NT2/D1 (cell line): ENCODE measurements at regions not wholly inside any gene's neighbourhood (a gene's known extent, or its start where the extent isn't known, plus 50 kb on each side); places are given as distances from the start of the nearest gene placed in this dataset.
"Not testable (repeated sequence)": the region's sequence is repeated elsewhere in the genome, so short reads cannot be mapped to it uniquely, and the experiment has no call there.

Experiments
- DNase-seq: peaks from one replicate; pipeline ENCODE4 v3.0.0-alpha.2; 2011; ENCODE audit warnings: low read depth, low spot score
- H3K27me3 ChIP-seq: 2 replicates; pipeline ENCODE4 v1.6.0; 2011; ENCODE audit warnings: mild to moderate bottlenecking; ENCODE audit not compliant: insufficient read length, insufficient read depth
- H3K36me3 ChIP-seq: 2 replicates; pipeline ENCODE4 v1.6.1; 2011; ENCODE audit warnings: mild to moderate bottlenecking, low read length, mixed read lengths; ENCODE audit not compliant: insufficient read depth, insufficient read length
- H3K4me1 ChIP-seq: 2 replicates; pipeline ENCODE4 v1.5.1; 2011; ENCODE audit not compliant: insufficient read depth, insufficient read length
- H3K4me3 ChIP-seq: 2 replicates; pipeline ENCODE4 v1.5.1; 2011; ENCODE audit warnings: low read depth; ENCODE audit not compliant: insufficient read length
- H3K9ac ChIP-seq: 2 replicates; pipeline ENCODE4 v1.6.0; 2011; ENCODE audit warnings: low read depth; ENCODE audit not compliant: insufficient read length
- H3K9me3 ChIP-seq: 2 replicates; pipeline ENCODE4 v1.5.1; 2011; ENCODE audit warnings: mild to moderate bottlenecking, low read length; ENCODE audit not compliant: insufficient read depth
- SUZ12 ChIP-seq: IDR thresholded peaks from 2 replicates; pipeline ENCODE4 v1.6.1; 2011; ENCODE audit not compliant: insufficient read length, insufficient read depth; ENCODE audit errors: extremely low read depth
- YY1 ChIP-seq: IDR thresholded peaks from 2 replicates; pipeline ENCODE4 v1.6.1; 2011; ENCODE audit not compliant: insufficient read length, insufficient read depth
- ZNF274 ChIP-seq: IDR thresholded peaks from 2 replicates; pipeline ENCODE4 v1.6.1; 2011; ENCODE audit warnings: mild to moderate bottlenecking, low read depth, low read length

DNA sequence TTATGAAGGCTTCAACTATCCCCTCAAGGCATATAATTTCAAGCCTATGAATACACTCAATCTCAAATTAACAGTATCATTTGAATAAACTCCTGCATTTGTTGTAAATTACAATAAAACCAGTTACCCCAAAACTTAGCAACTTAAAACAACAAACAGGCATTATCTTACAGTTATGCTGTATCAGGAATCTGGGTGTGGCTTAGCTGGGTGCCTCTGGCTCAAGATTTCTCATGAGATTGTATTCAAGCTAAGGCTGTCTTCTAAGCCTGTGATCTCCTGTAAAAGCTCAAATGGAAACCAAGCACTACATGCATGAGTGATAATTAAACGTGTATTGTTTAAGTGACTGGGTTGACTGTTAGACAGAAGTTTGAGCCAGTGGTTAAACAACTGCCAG is 341.0 kb upstream of the PHF14 start:
- Histone ChIP-seq H3K9ac (no peak overlapping the region), H3K4me1 (no peaks in the 10 kb centered on the region), H3K27me3 (no peaks in the 10 kb centered on the region), H3K9me3 (no peaks in the 10 kb centered on the region), H3K36me3 (no peaks in the 10 kb centered on the region), H3K4me3 (no peak overlapping the region)
- no peak for TF ChIP-seq ZNF274
- no peak for TF ChIP-seq YY1
- no peak for TF ChIP-seq SUZ12
- DNase-seq: no peak

DNA sequence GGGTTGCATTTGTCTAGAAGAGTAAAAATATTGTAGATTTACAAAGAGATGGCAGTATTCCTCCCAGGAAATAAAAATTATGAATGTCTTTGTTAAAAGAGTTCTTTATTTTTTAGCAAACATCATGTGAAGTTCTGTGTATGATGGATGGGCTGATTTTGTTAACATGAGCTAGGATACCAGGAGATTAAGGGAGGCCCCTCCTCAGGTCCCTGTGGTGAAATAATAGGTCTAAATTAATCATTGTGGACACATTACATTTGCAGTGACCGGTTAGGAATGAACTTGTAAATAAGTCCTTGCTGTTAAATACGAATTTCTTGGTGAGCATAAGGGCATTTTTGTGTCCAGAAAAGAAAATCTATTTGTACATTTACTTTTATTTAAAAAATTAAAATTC is 339.4 kb upstream of the PHF14 start:
- Histone ChIP-seq H3K4me1 (no peaks in the 10 kb centered on the region), H3K9me3 (no peaks in the 10 kb centered on the region), H3K9ac (no peak overlapping the region), H3K4me3 (no peak overlapping the region), H3K36me3 (no peaks in the 10 kb centered on the region), H3K27me3 (no peaks in the 10 kb centered on the region)
- DNase-seq: no peak
- TF ChIP-seq SUZ12 (no peak), YY1 (no peak), ZNF274 (no peak)

GRCh38 chr7:10637991-10638390 is 335.7 kb upstream of the PHF14 start:
- DNase-seq: no peak
- H3K9me3 ChIP-seq: no peaks in the 10 kb centered on the region
- H3K4me3 ChIP-seq: no peak overlapping the region
- no peaks in the 10 kb centered on the region for H3K36me3 ChIP-seq
- TF ChIP-seq YY1 (no peak), SUZ12 (no peak), ZNF274 (no peak)
- H3K27me3 ChIP-seq: no peaks in the 10 kb centered on the region
- H3K4me1 ChIP-seq: no peaks in the 10 kb centered on the region
- no peak overlapping the region for H3K9ac ChIP-seq

- TF ChIP-seq SUZ12 (no peak), ZNF274 (no peak), YY1 (no peak)
- Histone ChIP-seq H3K9me3 (no peaks in the 10 kb centered on the region), H3K4me1 (no peaks in the 10 kb centered on the region), H3K4me3 (no peak overlapping the region), H3K36me3 (no peaks in the 10 kb centered on the region), H3K9ac (no peak overlapping the region), H3K27me3 (no peaks in the 10 kb centered on the region)
- no peak for DNase-seq
These were observed 330.1 kb upstream of the PHF14 start for GRCh38 chr7:10643545-10643944.

GRCh38 chr7:10644849-10645248 is 328.8 kb upstream of the PHF14 start:
- H3K9ac ChIP-seq: no peak overlapping the region
- H3K4me3 ChIP-seq: no peak overlapping the region
- TF ChIP-seq ZNF274 (no peak), YY1 (no peak), SUZ12 (no peak)
- DNase-seq: no peak
- no peaks in the 10 kb centered on the region for H3K27me3 ChIP-seq
- H3K9me3 ChIP-seq: no peaks in the 10 kb centered on the region
- no peaks in the 10 kb centered on the region for H3K36me3 ChIP-seq
- H3K4me1 ChIP-seq: no peaks in the 10 kb centered on the region

DNA sequence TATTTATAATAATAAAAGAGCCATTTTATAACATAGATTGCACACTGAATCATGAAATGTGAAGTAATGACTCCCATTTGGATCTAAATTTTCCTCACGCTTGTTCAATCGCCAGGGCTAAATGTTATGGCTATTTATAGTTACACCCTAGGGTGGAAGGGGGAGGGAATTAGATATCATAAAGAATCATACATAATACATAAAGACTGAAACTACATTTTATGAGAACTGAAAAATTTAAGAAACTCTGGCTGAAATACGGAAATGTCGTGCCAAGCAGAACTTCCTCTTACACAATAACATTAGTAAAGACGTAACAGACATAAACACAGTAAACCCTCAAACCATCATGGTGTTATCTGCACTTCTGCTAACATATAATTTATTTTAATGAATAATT is 327.5 kb upstream of the PHF14 start:
- no peak overlapping the region for H3K9ac ChIP-seq
- TF ChIP-seq YY1 (no peak), ZNF274 (no peak), SUZ12 (no peak)
- DNase-seq: no peak

DNA sequence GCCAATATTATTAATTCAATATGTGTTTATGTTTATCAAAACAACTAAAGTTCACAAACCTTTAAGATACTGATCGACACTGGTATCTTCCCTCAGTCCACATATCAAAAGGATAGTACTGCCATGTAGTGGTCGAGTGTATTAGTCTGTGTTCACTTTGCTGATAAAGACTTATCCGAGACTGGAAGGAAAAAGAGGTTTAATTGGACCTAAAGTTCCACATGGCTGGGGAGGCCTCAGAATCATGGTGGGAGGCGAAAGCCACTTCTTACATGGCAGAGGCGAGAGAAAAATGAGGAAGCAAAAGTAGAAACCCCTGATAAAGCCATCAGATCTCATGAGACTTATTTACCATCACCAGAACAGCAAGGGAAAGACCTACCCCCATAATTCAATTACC is 325.4 kb upstream of the PHF14 start:
- no peak for TF ChIP-seq ZNF274
- no peak for TF ChIP-seq SUZ12
- no peak for TF ChIP-seq YY1
- no peak for DNase-seq
- Histone ChIP-seq H3K36me3 (no peaks in the 10 kb centered on the region), H3K4me3 (no peak overlapping the region), H3K27me3 (no peaks in the 10 kb centered on the region), H3K4me1 (no peaks in the 10 kb centered on the region), H3K9ac (no peak overlapping the region), H3K9me3 (no peaks in the 10 kb centered on the region)

More for the DNA sequence above, 327.5 kb upstream of the PHF14 start:
- no peaks in the 10 kb centered on the region for H3K9me3 ChIP-seq
- H3K27me3 ChIP-seq: no peaks in the 10 kb centered on the region
- no peaks in the 10 kb centered on the region for H3K36me3 ChIP-seq
- H3K4me3 ChIP-seq: no peak overlapping the region
- no peaks in the 10 kb centered on the region for H3K4me1 ChIP-seq

DNA sequence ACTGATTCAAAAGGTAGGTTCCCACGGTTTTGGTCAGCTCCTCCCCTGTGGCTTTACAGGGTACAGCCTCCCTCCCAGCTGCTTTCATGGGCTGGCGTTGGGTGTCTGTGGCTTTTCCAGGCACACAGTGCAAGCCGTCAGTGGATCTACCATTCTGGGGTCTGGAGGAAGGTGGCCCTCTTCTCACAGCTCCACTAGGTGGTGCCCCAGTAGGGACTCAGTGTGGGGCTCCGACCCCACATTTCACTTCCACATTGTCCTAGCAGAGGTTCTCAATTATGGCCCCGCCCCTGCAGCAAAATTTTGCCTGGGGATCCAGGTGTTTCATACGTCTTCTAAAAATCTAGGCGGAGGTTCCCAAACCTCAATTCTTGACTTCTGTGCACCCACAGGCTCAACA is 324.6 kb upstream of the PHF14 start:
- not testable (repeated sequence) for H3K4me3 ChIP-seq, H3K9me3 ChIP-seq, H3K36me3 ChIP-seq, DNase-seq, H3K27me3 ChIP-seq, H3K4me1 ChIP-seq, H3K9ac ChIP-seq
